ENCODE measurements at regions not wholly inside any gene's neighbourhood (a gene's known extent, or its start where the extent isn't known, plus 50 kb on each side); places are given as distances from the start of the nearest gene placed in this dataset.
"Not testable (repeated sequence)": the region's sequence is repeated elsewhere in the genome, so short reads cannot be mapped to it uniquely, and the experiment has no call there.

DNA sequence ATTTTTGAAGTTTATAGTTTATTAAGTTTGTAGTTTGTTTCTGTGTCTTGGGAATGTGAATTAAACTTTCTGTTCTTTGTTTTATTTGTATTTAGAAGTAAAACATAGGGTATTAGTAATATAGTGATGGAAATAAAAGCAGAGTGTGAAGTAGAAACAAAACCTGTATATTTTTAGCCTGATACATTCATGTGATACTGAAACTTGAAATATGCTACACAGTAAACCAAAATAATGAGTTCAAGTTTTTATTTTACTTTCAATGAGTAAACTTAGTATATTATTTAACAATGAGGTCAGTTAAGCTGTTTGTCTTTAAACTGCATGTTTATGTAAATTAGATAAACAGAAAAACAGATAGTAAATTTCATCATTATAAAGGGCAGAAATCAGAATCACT, 1592.6 kb downstream of the GRIK2 start:
- DNase-seq = no peak

DNA sequence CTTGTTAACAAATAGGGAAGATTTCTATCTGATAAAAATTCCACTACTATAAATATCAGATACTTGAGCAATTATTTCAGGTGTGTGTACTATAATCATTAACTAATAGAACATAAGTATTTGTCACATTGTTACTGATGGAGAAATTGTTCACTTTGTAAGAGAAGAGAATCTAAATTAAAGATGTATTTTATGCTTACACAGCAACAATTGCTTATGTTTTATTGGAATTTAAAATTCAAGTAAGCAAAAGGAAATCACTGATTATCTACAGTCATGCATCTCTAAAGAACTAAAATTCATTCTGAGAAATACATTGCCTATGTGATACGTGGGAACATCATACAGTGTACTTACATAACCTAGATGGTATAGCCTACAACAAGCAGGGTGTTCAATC, 1590.8 kb downstream of the GRIK2 start:
- DNase-seq = no peak

DNA sequence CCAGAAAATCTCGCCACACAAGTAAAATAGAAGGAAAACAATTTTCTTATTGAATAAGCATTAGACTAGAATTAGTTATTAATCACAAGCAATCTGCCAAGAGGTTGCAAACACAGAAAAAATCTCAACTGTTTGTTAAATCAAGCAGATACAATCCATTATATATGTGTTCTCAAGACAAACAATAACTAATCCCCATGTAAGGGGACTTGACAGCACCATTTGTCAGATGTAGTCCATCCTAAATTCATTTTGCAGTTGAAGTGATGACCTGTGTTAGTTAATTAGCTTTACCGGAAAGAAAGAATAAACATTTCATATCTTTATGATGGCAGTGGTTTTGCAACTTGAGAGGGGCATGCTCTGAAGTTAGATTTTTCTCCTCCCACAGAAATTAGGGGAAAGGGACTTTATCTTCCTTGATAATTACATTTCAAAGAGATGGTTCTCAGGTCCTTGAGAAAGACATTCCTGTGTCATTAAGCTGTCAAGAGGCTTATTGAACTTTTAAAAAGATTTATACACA, 1588.0 kb downstream of the GRIK2 start:
- DNase-seq = no peak

DNA sequence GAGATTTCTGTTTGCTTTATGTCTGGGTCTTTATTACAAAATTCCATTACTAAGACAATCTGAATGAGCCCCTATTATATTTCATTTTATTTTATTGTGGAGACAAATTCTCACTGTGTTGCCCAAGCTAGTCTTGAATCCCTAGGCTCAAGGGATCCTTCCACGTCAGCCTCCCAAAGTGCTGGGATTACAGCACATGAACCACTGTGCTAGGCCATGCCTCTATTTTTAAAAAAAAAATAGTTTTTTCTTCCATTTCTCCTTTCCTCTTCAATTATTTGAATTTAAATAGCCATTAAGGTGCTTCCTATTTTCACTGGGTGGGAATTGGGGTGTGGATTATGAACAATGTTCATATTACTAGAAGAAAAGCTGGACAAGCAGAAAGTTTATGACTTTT, 1587.4 kb downstream of the GRIK2 start:
- no peak for DNase-seq

DNA sequence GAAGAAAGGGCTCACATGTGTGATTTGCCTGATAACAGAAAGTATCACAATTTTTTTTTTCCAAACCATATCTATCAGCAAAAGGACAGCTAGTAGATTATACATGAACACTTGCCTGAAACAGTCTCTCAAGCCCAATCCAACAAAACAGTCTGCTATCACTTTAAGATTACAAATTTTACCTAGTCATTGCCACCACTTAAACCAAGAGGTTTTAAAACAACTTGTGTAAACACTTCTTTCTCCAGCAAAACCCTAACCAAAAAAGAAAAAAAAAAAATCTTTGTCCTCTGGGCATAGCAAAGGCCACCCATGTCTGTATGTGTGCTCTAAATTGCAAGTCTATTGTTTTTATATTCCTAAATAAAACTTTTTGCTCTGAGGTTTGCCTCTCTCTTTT, 1568.4 kb downstream of the GRIK2 start:
- no peak for DNase-seq

DNA sequence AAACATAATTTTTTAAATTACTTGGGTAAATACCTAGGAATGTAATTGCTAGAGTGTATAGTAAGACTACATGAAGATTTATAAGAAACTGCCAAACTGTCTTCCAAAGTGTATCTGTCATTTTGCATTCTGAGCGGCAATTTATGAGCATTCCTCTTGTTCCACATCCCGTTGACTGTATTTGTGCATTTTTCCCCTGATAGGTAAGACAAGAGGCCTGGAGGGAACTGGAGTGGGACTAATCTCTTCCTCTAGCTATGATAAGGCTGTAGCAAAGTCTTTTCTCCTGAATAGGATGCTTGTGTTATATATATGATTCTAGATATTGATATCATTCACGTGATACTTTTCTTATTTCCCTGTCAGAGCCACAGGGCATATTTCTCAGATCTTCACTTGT, 1557.5 kb downstream of the GRIK2 start:
- no peak for DNase-seq

DNA sequence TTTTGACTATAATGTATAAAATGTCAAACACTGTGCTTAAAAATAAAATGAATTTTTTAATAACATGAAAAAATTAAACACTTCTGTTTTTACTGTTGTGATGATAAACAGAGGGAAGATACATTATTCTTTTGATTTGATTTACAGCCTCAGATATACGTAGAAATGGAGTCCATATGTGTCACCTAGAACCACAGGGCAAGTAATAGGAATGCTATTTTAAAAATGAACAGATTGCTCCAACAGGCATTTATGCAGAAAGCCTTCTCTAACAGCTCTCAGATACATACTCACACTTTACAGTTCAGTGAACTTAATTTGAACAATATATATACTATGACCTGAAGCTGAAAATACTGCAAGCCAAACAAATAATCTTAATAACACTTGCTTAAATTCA, 1551.0 kb downstream of the GRIK2 start:
- DNase-seq = no peak

DNA sequence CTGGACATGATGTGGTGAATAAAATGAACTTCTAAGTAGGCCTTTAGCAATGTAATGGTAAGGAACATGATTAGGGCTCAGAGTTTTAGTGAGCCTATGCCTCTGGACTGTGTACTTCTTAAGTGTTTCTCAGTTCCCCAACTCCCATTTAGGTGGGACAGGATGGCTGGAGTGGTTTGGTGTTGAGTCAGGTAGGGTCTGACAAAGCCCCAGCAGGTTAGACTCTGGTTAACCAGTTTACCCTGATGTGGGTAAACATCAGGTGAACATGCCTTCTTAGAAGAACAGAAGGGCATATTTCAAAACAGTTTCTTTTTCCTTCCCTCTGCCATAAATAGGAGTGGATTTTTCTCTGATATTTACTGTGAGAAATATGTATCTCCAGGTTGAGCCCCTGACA, 1548.7 kb downstream of the GRIK2 start:
- DNase-seq = no peak

DNA sequence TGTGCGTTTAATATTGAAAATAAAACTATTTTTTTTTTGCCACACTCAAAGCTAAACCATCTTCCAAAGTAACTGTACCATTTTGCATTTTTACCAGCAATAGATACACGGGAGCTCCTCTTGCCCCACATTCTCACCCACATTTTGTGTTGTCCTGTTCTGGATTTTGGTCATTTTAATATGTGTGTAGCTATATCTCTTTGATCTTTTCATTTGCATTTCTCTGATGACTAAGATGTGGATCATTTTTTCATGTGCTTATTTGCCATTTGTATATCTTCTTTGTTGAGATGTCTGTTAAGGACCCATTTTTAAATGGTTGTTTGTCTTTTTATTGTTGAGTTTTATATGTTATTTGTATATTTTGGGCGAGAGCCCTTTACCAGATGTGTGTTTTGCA, 1543.5 kb downstream of the GRIK2 start:
- no peak for DNase-seq

DNA sequence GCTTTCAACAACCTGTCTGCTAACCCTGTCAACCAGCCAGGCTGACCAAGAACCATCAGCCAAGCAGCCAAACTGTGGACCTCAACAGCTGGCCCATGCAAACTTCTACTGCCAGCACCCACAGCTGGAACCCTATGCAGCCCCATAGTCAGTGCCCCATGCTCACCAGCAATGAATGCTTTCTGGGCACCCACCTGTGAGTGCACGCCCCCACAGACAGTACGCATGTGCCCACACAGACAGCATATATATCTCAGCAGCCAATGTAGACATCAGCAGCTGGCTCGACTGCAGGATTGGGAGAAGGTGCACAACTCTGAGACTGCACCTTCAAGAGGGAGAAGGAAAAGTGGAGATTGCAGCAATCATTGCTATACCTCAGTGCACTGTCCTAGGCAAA, 1534.6 kb downstream of the GRIK2 start:
- DNase-seq = no peak

DNA sequence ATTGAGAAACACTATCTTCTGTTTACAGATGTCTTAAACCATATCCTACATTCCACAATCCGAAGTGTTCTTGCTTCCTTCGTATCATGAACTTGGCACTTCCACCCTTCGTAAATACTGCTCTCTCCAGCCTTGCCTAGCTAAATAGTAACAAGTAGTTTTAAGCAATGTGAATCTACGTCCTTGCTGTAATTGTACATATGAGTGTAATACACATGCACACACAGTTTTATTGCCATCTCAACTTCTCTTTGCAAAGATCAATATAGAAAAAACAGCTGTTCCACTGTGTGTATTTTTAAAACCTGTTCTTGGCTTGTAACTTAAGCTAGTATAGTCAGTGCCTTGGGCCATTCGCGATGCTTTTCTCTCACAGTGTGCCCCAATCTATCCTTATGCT, 1524.7 kb downstream of the GRIK2 start:
- no peak for DNase-seq

DNA sequence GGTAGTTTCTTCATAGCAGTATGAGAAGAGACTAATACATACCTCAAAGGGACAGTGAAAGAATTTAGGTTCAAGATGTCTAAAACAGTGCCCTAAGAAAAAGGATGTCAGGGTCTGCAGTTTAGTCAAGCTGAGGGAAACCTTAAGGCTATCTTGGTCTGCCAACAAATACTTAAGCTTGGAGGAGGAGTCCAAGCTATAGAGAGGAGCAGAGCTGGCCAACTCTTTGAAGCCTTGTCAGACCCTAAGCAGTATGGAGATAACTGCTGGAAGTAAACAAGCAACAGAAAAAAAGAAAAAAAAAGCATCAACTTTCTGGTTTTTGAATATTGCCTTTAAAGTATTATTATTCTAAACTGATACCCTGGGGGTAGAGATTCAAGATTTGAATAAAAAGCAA, 1518.1 kb downstream of the GRIK2 start:
- DNase-seq = no peak

DNA sequence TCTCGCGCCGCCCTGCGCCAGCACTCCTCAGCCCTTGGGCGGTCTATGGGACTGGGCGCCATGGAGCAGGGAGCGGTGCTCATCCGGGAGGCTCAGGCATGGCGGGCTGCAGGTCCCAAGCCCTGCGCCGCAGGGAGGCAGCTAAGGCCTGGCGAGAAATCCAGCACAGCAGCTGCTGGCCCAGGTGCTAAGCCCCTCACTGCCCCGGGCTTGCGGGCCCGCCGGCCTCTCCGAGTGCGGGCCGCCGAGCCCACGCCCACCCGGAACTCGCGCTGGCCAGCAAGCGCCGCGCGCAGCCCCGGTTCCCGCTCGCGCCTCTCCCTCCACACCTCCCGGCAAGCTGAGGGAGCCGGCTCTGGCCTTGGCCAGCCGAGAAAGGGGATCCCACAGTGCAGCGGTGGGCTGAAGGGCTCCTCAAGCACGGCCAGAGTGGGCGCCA, 1517.2 kb downstream of the GRIK2 start:
- not testable (repeated sequence) for DNase-seq

DNA sequence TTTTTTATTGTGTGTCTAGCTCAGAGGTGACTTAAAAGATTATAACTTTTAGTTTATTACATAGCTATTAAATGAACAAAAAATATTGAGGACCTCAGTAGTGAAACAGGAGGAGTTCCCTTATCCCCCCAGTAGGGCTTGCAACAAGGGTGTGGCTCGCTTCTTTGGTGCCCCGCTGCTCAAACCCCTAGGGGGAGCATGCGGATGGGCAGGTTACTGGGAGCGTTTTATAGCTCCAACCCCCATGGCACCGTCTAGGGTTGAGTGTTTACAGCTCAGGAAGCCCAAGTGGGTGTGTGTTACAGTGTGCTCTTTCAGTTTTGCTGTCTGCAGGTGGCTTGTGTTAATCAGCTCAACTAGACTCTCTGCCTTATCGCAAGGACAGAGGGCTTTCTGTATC, 1513.7 kb downstream of the GRIK2 start:
- peak in 1 of 2 experiments; percentile 7 for DNase-seq

DNA sequence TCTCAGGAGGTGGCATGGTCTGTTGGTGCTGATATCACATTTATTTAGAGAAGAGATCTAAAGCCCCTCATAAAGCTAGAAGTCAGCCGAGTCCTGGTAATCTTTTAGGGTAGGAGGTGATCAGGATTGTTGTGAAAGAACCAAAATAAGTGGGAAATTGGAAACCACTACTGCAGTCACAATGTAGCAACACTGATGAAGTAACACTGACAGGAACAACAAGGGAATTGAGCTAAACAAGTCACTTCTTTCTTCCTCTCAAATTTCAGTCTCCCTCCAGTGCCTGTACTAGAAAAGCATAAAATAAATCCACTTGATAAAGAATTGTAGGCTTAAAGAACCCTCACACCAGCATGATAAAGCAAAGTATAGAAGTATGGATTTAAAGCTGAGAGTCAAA, 1509.0 kb downstream of the GRIK2 start:
- no peak for DNase-seq

DNA sequence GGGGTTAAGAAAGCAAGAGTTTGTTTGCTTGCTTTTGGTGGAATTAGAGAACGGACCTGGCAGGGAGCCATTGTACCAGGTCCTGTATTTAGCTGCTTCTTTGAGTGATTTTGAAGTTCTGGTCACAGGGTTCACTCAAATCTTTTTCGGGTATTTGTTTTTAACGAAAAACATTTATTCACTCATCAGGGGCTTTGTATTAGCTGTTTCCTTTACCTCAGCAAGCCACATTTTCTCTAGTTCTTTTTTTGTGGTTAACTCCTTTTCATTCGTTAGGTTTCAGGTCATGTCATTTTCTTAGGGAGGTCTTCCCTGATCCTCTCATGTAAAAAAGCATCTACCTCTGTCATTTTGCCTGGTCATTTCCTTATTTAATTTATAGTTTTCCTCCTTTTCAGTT, 1502.2 kb downstream of the GRIK2 start:
- DNase-seq = no peak

DNA sequence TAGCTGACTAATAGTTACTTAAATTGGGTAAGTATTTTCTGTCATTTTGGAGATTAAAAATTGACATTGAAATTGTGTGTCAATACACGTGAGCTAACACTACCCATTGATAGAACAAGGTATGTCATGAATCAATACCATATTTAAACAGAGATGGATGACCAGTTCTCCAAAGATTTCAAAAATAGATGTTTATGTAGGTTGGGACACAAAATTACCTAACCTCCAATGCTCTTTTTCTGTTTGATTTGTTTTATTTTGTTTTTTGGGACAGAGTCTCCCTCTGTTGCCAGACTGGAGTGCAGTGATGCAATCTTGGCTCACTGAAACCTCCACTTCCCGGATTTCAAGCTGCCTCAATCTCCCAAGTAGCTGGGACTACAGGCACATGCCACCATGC, 1491.7 kb downstream of the GRIK2 start:
- DNase-seq = no peak

DNA sequence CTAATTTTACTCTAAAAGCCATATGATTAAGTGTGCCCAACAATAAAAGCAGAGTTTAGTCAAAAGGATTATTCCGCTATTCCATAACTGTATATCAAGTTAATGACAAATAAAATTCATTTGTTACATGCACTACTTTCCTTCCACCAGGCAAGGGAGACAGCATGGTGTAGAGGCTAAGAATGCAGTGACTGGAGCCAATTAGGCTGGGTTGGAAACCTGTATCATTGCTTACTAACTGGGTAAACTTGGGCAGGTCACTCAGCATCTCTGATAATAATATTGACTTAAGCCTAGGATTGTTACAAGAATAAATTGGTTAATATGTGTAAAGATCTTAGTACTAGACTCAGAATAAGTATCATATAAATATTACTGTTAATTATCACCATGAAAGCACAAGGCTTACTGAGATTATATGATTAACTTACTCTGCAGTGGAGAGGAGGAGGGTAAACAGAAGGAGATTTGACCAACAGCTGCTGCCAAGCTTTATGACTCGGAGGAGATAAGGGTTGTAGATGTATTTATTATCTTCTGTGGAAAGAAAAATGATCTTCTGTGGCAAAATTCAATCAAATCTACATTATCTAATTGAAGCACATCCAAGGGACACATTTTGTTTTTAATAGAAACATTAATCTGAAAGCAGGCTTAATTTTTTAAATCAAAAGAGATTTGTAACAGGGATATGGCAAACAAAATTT, 1459.9 kb downstream of the GRIK2 start:
- peak; percentile 66 to 87 for DNase-seq

DNA sequence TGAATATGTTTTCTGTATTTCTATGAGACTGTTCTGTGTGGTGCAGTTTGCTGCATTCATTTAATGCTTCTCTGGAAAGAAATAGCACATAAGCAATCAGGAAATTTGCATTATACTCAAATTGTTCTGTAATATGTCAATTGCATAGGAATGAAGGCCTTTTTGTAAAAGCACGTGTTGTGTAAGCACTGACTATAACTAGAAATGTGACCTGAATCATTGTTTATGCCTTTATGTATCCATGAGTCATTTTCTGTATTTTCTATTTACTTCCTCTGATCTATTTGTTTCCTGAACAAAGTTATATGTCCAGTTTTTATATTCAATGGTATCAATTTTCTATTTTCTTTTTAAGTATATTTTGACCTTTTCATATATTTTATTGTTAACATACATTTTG, 1455.3 kb downstream of the GRIK2 start:
- no peak for DNase-seq

DNA sequence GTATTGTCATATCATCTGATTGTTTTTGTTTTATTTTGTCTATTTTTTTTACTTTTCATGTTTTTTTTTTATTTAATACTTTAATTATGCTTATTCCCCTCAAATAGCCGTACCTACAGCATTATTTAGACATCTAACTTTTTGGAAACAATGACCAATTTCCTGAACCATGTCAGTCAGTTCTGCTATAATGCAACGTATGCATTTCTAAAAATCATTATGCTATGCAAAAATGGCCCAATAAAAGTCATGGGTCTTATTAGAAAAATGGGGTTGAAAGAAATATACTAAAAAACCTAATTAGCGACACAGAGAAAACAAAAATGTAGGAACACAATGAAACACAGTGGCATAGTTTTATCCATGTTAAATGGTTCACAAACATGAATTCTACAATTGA, 1454.7 kb downstream of the GRIK2 start:
- DNase-seq = no peak

DNA sequence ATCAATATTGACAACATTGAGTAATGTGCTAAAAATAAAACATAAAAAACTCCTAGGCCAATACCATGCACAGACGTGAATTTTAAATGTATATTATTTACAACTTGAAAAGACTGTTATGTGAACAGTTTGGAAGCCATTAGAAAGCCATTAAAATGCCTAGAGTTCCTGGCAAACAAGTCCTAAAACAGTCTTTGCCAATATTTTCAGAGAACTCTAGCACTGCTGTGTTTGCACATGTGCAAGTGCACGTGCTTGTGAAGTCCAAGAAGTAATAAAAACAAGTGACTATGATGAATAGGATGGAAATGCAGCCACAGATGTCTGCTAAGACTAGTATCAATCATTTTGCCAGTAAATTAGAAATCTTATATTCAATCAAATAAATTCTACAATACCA, 1447.6 kb downstream of the GRIK2 start:
- DNase-seq = no peak

DNA sequence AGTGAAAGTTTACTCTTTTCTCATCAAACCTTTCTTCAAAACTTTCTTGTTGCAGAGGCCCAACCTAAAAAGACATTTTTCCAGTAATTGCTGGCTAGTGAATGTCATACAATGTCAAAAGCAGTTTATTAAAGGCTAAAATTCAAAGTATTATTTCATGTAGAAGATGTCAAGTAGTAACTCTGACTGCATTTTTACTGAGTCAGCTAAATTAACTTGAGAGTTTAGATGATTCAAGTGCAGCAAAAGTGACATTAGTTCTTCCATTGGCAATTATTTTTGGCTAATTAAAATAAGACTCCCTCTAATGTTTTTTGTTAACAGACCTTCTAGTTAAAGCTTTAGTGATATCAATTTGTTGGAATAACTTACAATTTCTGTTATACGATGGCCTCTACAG, 1438.5 kb downstream of the GRIK2 start:
- DNase-seq = no peak

DNA sequence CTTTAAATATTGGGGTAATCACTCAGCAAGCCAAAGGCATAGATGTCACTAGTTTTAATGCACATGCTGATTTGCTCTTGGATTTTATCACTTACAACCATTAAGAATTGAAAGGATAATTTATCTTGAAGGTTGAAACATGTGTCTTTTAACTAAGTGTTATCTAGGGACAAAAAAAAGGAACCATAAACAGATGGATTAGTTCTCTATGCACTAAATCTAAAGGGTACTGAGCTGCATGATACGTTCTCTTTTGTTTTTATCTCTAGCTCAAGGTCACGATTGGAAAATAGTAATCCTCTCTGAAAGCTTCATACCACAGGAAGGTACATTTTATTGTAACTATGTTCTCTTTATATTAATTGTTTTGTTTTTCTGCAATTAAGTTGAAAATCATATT, 1426.6 kb downstream of the GRIK2 start:
- DNase-seq = no peak

DNA sequence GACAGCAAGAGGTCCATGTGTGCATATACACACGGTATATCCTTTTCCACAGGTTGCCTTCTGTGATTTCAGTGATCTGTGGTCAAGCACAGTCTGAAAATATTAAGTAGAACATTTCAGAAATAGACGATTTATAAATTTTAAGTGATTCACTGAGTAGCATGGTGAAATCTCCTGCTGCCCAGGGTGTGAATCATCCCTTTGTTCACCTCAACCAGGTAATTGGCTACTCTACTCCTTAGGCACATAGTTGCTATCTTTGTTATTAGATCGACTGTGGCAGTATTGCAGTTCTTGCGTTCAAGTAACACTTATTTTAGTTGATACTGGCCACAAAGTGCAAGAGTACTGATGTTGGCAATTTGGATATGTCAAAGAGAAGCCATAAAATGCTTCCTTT, 1421.7 kb downstream of the GRIK2 start:
- DNase-seq = no peak
